ENCODE measurements at regions not wholly inside any gene's neighbourhood (a gene's known extent, or its start where the extent isn't known, plus 50 kb on each side); places are given as distances from the start of the nearest gene placed in this dataset.
A peak's percentile ranks its signal among the peaks of the same experiment; 100 is the strongest.

DNA sequence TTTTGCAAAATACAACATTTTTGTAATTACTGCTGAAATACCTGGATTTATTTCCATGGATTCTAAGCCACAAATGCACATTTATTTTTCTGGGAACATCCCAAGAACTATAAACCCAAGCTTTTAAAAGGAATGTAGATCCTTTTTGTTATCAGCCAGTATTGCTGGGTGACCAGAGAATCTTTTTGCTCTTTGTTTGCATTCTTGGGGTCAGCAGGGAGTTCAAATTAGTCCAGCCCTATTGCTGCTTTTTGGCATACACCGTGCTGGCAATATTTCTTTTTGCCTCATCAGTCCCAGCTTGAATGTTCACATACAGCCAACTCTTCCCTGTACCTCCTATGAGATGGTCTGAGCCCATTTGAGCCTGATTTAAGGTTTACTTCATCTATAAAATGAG is 155.2 kb upstream of the CNR1 start:
- DNase-seq (ENCODE audit: low read depth), result no peak

DNA sequence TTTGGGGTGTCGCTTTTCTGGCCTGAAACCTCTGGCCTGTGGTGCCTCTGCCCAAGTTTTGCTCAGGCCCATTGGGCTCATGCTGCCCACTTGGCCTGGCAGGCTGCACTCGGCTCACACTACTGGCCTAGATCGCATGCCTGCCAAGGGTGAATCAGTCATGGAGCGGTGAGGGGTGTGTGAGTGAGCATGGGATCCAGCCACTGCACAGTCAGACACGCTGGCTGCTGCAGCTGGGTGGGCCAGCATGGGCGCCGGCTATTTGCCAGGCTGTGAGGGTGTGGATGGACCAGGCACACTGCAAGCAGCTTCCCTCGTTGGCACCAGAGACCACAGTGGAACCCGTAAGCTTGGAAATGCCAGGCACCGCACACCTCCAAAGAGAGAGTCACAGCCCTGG is 145.4 kb upstream of the CNR1 start:
- no peak for DNase-seq (ENCODE audit: low read depth)

DNA sequence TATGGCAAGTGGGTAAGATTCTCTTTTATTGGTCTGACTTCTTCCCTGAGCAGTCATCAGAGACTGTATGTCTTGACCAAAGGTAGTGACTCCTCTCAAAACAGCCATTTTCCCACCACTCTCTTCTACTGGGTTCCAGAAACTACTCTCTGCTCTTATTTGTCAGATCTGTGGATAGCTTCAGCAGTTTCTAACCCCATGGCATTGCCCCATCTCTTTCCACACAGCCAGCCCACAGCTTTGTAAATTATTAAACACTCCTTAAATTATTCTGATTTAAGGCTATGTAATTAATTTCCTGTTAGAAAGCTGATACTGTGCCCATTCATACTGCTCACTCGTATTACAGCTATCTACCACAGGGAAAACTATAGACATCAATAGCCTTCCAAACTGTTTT is 138.4 kb upstream of the CNR1 start:
- no peak for DNase-seq (ENCODE audit: low read depth)

DNA sequence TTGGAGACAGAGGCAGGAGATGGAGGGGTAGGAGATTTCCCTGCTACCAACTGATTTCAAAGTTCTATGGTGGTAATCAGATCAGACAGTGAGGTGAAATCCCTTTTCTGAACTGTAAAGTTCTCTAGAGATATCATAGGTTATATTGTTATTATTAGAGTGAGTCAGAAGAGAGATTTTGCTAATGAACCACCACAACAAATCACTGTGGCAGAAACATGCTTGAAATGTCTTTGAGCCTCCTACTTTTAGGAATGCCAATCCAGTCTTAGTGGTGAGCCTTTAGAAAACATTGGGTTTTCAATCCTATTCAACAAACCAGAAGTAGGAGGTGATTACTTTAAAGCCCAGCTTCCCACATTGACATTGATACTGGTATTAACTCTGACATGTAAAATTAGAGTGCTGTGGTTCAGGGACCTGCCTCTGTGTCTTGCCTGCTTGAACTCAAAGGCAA is 136.7 kb upstream of the CNR1 start:
- DNase-seq (ENCODE audit: low read depth), result no peak

DNA sequence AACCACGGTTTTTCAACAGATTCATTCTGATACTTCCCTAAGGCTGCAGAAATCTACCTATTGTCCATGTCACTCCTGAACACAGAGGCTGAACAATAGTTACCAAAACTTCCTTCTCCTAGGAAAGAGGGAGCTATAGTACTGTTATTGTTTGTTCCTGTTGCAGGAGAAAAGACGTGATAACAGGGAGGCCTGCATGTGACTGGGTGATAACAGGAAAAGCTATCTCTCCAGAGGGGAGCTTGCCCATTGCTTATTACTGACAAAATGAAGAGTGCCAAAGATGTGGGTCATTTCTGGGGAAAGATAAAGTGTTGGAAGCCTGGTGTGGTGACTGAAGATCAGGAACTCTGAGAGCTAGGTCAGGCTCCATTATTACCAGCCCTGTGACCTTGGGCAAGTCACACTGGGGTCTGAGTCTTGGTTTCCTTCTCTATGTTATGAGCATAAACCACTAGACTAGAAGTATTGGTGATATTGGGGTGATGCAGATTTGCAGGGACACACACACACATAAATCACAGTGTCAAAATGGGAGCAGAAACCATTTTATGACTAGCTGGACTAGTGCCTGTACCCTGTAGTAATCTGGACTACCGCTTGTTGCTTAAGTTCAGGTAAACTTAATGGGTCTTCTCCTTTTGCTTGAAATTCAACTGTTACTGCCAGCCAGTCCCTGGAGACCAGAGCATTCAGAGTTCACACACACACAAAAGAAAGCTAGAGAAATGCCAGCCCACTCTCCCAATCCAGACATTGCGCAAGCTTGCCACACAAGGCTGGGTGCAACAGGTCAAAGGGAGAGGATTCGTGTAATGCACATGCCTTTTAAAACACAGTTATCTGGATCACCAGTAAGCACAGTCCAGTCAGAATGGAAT is 136.0 kb upstream of the CNR1 start:
- DNase-seq (ENCODE audit: low read depth), result no peak

DNA sequence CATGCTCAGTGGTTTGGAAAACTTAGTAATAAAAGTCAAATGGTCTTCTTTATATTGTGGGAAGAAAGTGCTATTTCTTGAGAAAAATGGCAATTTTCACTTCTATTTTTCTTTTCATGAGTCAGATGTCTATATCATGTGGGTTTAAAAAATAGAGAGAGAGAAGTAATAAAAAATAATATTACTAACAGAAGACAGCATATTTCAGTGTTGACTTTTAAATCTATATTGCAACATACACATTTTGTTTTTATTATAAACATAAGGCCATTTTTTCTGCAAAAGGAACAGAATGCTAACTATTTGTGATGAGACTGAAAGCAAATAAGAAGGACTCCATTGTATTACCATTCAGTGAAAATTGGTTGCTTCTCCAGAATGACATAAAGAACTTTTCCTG is 135.1 kb upstream of the CNR1 start:
- DNase-seq (ENCODE audit: low read depth), result no peak

DNA sequence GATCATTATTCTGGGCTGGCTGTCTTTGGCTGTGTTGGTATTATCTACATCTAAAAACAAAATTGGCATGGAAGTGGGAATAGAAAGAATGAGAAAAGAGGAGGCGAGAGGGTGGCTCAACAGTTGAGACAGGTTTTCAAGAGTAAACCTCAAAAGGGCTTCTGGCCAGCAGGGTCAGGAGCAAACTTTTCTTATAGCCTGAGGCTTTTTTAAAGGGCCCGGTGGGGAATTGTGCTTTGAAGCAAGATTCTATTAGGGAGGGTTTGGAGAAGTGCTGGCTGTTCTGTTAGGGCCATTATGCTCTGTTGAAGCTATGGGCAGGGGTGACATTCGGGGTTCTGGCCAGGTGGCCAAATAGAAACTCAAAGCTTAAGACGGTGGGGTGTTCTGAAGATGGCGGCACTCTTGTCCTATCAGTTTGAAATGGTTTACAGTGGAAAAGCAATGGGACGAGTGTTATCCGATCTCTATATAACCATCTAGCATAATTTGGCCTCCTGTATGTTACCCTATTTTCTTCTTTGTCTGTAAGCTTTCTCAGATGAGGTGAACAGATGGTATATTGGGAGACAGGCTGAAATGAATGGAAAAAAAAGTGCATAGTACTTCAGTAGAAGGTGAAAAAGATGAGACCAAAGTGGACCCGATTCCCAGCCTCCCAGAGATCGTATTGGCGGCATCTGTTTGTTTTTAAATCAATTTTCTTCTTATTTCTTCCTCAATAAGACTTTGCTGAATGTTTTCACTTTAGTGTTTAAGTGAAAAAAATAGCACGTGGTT is 132.1 kb upstream of the CNR1 start:
- no peak for DNase-seq (ENCODE audit: low read depth)

DNA sequence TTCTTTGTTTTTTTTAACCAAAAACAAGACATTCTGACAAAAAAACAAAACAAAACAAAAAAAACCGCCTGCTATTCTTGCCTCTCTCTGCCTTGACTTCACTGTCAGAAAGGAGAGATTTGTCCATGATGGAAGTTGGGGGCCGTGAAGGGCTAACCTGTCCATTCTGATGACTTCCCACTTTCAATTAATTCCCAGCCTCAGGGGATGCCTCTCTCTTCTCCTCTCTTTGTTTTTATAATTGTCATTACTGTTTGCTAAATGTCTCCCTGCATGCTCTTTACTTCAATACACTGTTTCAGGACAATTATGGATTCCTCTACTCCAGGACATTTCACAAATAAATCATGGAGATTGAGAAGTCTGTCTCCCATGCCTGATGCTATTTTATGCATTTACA is 130.5 kb upstream of the CNR1 start:
- DNase-seq (ENCODE audit: low read depth), result no peak

DNA sequence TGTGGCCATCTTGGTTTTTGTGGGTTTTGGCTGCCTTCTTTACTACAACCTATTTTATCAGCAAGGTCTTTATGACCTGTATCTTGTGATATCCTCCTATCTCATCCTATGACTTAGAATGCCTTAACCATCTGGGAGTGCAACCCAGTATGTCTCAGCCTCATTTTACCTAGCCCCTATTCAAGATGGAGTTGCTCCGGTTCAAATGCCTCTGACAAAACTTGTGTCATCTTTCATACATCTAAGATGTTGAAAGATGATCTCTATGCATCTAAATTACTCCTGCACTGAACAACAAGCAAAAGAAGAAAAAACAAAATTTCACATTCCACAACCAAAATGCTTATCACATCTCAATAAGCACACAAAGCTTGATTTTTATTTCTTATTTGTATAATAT is 129.5 kb upstream of the CNR1 start:
- DNase-seq (ENCODE audit: low read depth), result no peak

DNA sequence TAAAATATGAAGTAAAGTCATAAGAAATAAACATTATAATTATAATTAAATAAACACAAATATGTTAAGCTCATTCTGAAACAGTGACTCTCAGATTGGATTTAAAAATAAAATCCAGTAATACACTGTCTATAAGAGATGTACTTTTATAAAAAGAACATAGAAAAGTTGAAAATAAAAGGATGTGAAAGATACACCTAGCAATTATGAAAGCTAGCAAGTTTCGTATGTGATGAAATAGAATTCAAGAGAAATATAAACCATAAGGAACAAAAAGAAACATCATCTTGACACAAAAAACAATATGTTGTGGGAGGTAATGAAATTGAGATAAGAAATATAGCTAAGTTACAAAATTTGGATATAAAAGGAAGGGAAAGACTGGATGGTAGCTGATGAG is 128.6 kb upstream of the CNR1 start:
- DNase-seq (ENCODE audit: low read depth), result no peak

DNA sequence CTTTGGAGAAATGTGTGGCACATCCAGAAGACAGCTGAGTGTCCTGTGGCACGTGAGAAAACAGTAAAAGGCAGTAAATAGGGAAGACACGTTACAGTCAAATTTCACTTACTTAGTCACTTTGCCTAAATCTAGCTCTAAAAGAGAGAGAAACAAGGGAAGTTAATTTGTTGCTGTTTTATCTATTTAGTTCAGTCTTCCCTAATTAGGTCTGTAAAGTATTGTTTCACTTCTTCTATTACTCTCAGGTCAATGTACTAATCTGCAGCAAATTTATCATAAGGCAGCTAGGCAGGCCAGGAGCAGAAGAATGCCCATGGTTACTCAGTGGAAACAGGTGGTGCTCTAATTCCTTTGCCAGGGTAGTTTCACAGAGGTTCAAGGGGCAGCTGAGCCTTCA is 124.3 kb upstream of the CNR1 start:
- no peak for DNase-seq (ENCODE audit: low read depth)

DNA sequence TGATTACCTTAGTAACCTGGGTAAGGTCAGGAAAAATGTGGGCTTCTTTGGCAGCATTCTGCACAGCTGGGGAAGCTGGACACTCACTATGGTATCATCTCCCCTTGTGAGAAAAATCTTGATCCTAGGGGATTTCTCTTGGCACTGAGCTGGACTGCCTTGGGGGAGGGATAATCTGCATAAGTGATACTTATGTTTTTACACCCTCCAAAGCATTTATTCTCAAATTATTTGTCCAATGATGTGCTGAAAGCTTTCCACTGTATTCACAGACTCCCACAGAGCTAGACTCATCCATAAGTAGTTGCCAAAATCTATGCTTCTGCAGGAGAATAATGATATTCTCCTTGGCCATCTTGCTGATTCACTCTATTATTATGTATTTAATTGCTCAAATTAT is 121.5 kb upstream of the CNR1 start:
- DNase-seq (ENCODE audit: low read depth), result no peak

DNA sequence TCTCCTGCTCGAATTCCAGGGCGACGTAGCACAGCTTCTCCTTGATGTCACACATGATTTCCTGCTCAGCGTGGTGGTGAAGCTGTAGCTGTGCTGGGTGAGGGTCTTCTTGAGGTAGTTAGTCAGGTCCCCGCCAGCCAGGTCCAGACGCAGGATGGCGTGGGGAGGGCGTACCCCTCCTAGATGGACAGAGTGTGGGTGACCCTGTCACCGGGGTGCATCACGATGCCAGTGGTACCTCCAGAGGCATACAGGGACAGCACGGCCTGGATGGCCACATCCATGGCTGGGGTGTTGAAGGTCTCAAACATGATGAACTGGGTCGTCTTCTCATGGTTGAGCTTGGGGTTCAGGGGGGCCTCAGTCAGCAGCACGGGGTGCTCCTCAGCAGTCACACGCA is 110.2 kb upstream of the CNR1 start:
- no peak for DNase-seq (ENCODE audit: low read depth)

DNA sequence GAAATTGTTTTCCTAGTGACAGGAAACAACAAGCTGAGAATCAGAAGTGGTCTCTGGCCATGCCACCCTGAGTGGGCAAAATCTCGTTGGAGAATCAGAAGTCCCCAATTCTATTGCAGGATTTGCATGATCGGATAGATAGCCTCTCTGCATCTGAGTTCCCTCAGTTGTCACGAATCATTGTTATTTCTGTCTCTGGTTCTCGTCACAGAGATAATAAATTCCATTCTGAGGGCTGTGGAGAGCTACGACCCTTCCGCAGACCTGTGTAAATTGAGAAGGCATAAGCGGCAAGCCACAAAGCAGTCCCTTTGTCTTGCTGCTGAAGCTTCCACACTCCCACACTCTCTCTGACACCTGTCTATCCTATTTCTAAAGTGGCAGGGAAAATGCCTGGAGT is 102.4 kb upstream of the CNR1 start:
- DNase-seq (ENCODE audit: low read depth), result no peak

DNA sequence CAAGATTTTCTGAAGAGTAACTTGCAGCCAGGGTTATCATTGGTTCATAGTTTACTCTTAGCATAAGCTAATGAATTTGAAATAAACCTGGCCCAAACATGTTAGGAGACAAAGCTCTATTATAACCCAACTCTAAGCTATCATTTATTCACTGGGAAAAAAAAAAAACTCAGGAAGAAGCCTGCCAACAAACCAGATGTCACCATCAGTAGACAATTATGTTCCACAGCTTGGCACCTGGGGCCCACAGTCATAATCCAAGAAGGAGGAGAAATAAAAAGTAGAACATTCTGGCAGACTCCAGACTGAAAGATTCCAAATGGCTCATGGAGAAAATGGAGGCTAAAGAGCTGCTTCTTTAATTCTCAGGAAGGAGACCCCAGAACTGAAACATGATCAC is 100.0 kb upstream of the CNR1 start:
- DNase-seq (ENCODE audit: low read depth), result no peak

DNA sequence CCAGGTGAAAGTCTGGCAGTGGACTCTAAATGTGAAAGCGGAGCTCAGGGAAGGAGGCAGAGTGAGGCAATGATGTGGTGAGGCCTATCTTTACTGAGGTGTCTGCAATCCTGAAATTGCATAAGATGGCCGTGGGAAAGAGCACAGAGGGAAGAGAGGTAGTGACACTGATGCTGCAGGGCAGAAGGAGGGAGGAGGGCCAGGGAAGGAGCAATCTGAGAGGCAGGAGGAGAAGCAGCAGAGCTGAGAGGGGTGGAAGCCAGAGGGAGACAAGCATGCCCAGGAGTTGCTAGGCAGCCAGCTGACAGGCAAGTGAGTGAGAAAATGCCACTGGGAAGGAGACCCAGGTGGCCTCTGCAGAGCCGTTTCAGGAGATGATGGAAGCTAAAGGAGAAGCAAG is 97.4 kb upstream of the CNR1 start:
- DNase-seq (ENCODE audit: low read depth), result no peak

DNA sequence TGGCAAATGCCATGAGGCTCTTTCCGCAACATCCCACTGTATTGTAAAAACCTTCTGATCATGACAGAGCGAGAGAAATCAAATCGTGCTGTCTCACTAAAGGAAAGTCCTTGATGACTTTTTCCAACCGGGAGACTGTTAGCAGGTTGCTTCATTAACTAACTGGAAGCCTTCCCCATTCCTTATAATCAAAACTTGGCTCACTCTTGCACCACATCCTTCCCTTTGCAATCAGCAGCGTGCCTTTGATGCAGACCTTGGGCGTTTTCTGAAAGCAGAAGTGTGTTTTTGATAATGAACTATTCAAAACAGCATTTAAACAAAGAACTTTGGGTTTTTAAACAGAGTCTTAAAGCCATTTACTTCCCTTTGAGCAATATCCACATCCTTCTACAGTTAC is 96.2 kb upstream of the CNR1 start:
- DNase-seq (ENCODE audit: low read depth), result no peak

DNA sequence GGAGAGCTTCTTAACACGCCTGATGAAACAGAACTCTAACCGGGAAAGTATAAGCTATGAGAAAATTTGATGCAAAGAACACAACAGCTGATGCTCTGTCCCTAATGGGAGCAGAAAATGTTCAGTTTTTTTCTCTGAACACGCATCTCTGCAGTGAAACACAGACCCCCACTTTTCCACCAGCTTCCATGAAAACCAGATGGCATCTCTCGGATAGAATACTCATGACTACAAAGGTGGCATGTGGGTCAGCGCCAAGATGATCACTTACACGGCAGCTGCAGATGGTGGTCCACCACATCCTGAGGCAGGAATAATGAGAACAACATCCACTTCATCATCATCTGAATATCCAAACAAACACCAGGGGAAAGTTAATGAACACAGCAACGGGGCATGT is 85.2 kb upstream of the CNR1 start:
- DNase-seq (ENCODE audit: low read depth), result no peak

DNA sequence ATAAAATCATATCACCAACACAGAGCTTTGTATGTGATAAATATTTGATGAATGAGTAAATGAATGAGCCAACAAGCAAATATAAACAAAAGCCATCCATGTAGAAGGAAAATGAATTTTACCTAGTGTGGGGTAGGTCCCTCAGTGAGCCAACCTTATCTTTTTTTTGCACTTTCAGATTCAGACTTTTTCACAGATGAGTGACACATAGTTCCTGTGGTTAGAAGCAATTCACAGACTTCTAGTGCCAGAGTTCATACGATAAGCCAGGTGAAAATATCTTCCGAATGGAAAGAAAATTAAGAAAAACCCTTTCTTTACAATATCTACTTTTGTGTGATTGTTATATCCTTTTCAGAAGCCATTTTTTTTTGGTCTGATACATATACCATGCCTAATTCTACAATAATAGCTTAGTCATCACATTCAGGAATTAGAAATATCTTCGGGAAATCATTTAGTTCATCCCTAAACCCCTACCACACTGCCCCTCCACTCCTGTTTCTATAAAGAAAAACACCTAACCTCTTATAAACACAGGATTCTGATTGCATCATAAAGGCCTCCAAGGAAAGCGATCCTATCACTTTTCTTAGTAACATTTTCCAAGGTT is 82.7 kb upstream of the CNR1 start:
- DNase-seq (ENCODE audit: low read depth), result no peak

DNA sequence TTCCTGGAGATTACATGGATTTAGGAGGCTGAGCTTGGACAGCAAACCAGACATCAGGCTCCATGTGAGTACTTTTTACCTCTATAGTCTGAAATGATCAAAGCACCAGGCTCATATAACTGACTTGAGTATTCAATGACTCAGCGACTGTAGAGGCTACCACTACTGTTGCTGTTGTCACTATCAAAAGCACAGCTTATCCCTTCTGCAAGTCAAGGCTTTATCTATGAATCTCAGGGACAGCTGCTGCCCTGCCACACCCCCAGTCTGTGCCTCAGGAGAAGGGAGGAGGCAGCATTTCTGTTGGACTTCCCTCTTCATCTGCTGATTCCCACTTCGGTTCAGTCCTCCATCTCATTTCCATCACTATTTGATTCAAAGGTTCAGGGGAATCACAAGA is 80.5 kb upstream of the CNR1 start:
- no peak for DNase-seq (ENCODE audit: low read depth)

DNA sequence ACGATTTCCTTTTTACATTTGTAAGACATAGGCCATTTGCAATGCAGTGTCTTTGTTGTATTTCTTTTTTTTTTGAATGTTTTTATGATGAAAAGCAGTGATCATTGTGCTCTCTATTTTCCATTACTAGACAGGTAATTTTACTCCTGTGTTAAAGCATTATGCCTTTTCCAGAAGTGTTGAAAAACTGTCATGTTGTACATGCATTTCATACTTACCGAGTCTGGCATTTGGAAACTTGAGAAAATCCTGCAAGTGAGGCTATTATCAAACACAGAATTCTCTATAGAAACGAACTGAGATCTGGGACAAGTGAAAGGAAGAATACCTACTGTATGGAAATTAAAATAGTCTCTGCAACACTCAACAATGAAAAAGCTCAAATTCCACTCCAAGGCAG is 78.6 kb upstream of the CNR1 start:
- no peak for DNase-seq (ENCODE audit: low read depth)

DNA sequence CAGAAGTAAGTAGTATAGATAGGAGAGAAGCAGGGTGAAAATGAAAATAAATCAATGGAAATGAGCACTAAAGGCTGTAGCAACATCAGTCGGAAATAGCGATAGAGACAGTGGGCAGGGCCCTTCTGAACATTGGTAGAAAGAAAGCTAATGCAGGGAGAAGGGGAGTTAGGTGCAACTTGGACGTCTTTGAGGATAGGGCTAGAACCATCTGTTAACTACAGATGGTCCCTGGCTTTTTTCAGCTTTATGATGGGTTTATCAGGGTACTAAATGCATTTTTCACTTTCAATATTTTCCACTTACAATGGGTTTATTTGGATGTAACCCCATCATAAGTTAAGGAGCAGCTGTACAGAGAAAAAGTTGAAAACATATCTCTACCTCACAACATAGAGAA is 72.8 kb upstream of the CNR1 start:
- no peak for DNase-seq (ENCODE audit: low read depth)

DNA sequence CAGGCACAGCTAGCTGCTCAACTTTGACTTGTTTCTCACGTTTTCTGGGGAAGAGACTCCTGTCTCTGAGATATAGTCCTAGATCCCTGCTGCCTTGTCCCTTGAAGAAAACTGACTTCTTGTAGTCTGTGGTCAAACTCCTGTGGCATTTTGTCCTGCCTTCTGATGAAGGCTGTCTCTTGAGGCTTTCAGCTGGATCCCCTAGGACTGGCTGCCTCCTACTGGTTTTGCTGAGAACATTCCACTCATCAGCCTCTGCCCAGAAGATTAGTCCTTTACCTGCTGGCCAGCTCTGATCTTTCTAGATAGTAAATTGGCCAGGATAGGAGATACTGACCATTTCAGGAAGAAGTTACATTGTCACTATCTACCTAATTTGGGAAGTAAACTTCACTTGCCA is 71.9 kb upstream of the CNR1 start:
- peak; percentile 0 for DNase-seq (ENCODE audit: low read depth)

Measured in ELR (cell line).